RWPE1 (cell line): ENCODE measurements at regions not wholly inside any gene's neighbourhood (a gene's known extent, or its start where the extent isn't known, plus 50 kb on each side); places are given as distances from the start of the nearest gene placed in this dataset.

Source experiments
- CTCF ChIA-PET: fragments of 350-600 bp; sonication (Branson Sonifier 250); formaldehyde crosslinking; extraction: SDS; loops from one replicate; lab custom pipeline; 2021; lab: Yijun Ruan, JAX
- POLR2A ChIA-PET: fragments of 400-600 bp; formaldehyde crosslinking; extraction: SDS; loops from one replicate; lab custom pipeline; 2020; ENCODE audit warnings: antibody characterized with exemption; ENCODE audit not compliant: low non-redundant PET; lab: Yijun Ruan, JAX
- DNase-seq: peaks from one replicate; pipeline ENCODE4 v3.0.0; 2012; ENCODE audit warnings: low spot score
- H3K27ac ChIP-seq: fragments of 450-650 bp; 2 replicates; pipeline ENCODE4 v1.5.1; 2017
- CTCF ChIP-seq: fragments of 450-650 bp; conservative IDR thresholded peaks from 2 replicates; pipeline ENCODE4 v1.5.1; 2017; ENCODE audit warnings: low read depth, mild to moderate bottlenecking

DNA sequence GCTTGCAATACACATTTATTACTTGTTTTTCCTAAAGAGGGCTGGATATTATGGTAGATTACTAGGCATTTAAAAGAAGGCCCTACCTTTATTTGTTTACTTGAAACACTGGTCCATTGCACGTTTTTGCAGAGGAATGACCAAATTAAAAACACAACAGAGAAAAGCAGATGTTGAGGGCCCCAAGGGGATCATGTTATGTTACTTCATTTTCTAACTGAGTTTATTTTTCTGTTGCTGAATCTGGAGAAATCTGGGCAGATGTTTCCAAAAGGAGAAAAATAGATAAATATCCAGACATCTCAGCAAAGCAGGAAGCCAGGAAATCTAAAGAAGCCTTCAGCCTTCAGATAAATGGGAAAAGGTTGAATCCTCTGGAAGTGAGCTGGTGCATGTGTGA, 353.0 kb downstream of the NDFIP2 start:
- no peak overlapping the region for H3K27ac ChIP-seq
- TF ChIP-seq CTCF: no peak
- DNase-seq: no peak
- CTCF ChIA-PET: interaction anchor here (0.6 kb wide), 1 partner anchor 824 kb away, joined by 3 read pairs; no protein-coding TSS in a partner anchor
- POLR2A ChIA-PET: no interaction called here

GRCh38 chr13:79831556-79831955, 350.6 kb downstream of the NDFIP2 start:
- no peak for TF ChIP-seq CTCF
- no peak for DNase-seq
- no peak overlapping the region for H3K27ac ChIP-seq
- ChIA-PET POLR2A (no interaction called here), CTCF (no interaction called here)

GRCh38 chr13:79830945-79831344, 350.0 kb downstream of the NDFIP2 start:
- POLR2A ChIA-PET: no interaction called here
- CTCF ChIA-PET: no interaction called here
- no peak overlapping the region for H3K27ac ChIP-seq
- DNase-seq: no peak
- no peak for TF ChIP-seq CTCF

GRCh38 chr13:79830426-79830825, 349.5 kb downstream of the NDFIP2 start:
- no peak for DNase-seq
- TF ChIP-seq CTCF: no peak
- ChIA-PET CTCF (no interaction called here), POLR2A (no interaction called here)
- no peak overlapping the region for H3K27ac ChIP-seq

- ChIA-PET CTCF (no interaction called here), POLR2A (no interaction called here)
- H3K27ac ChIP-seq: no peak overlapping the region
- DNase-seq: no peak
- TF ChIP-seq CTCF: no peak
Measured at GRCh38 chr13:79829880-79830279, 348.9 kb downstream of the NDFIP2 start.

GRCh38 chr13:79825959-79826358, 345.0 kb downstream of the NDFIP2 start:
- H3K27ac ChIP-seq: no peak overlapping the region
- POLR2A ChIA-PET: no interaction called here
- TF ChIP-seq CTCF: no peak
- DNase-seq: no peak
- CTCF ChIA-PET: no interaction called here

GRCh38 chr13:79815041-79815440, 334.1 kb downstream of the NDFIP2 start:
- no peak for DNase-seq
- POLR2A ChIA-PET: no interaction called here
- no peak for TF ChIP-seq CTCF
- H3K27ac ChIP-seq: no peak overlapping the region
- CTCF ChIA-PET: interaction anchor here (0.5 to 0.6 kb wide), 2 partner anchors 183 to 528 kb away, joined by 3 to 4 read pairs; no protein-coding TSS in a partner anchor
